OCI-LY1 (cell line): ENCODE measurements at regions not wholly inside any gene's neighbourhood (a gene's known extent, or its start where the extent isn't known, plus 50 kb on each side); places are given as distances from the start of the nearest gene placed in this dataset.

Experiments used
- H2AFZ ChIP-seq: fragments of 200-600 bp; sonication (generic), shearing (Covaris generic); 2 replicates; pipeline ENCODE4 v1.6.0; 2014; ENCODE audit warnings: antibody characterized with exemption, mild to moderate bottlenecking, low read length
- H3F3A ChIP-seq: fragments of 200-600 bp; sonication (generic), shearing (Covaris generic); 2 replicates; pipeline ENCODE4 v1.6.0; 2014; ENCODE audit warnings: mild to moderate bottlenecking, antibody characterized with exemption, low read length, moderate library complexity; ENCODE audit not compliant: insufficient read depth
- H3K27ac ChIP-seq: fragments of 200-600 bp; sonication (generic); 2 replicates; pipeline ENCODE4 v1.5.1; 2014; ENCODE audit warnings: low read length, mixed run types, mild to moderate bottlenecking, low read depth; ENCODE audit not compliant: poor library complexity, severe bottlenecking
- H3K27me3 ChIP-seq: fragments of 200-600 bp; sonication (generic); 2 replicates; pipeline ENCODE4 v1.6.0; 2014; ENCODE audit warnings: antibody characterized with exemption, mild to moderate bottlenecking, low read length, moderate library complexity; ENCODE audit not compliant: insufficient read depth
- H3K36me3 ChIP-seq: fragments of 200-600 bp; sonication (generic); 2 replicates; pipeline ENCODE4 v1.6.1; 2014; ENCODE audit warnings: mild to moderate bottlenecking, antibody characterized with exemption, low read length, moderate library complexity, mixed read lengths; ENCODE audit not compliant: insufficient read depth
- H3K4me1 ChIP-seq: fragments of 200-600 bp; sonication (generic); 2 replicates; pipeline ENCODE4 v1.5.1; 2014; ENCODE audit warnings: mild to moderate bottlenecking, low read length, moderate library complexity; ENCODE audit not compliant: insufficient read depth, severe bottlenecking
- H3K4me2 ChIP-seq: fragments of 200-600 bp; sonication (generic), shearing (Covaris generic); 2 replicates; pipeline ENCODE4 v1.6.1; 2014; ENCODE audit warnings: low read length
- H3K4me3 ChIP-seq: fragments of 200-600 bp; sonication (generic); 2 replicates; pipeline ENCODE4 v1.5.1; 2014; ENCODE audit warnings: low read length, low read depth, mild to moderate bottlenecking, mixed read lengths; ENCODE audit not compliant: poor library complexity, severe bottlenecking
- H3K79me2 ChIP-seq: fragments of 200-600 bp; shearing (Covaris generic); 2 replicates; pipeline ENCODE4 v1.6.1; 2016; ENCODE audit warnings: mixed run types, low read length, mixed read lengths; ENCODE audit not compliant: insufficient read depth
- H3K9ac ChIP-seq: fragments of 200-600 bp; sonication (generic), shearing (Covaris generic); 2 replicates; pipeline ENCODE4 v1.6.1; 2014; ENCODE audit warnings: mild to moderate bottlenecking, low read length, mixed read lengths
- H3K9me2 ChIP-seq: fragments of 200-600 bp; sonication (generic), shearing (Covaris generic); 2 replicates; pipeline ENCODE4 v1.6.1; 2014; ENCODE audit warnings: low read depth, mild to moderate bottlenecking, low read length, mixed read lengths
- H3K9me3 ChIP-seq: fragments of 200-600 bp; shearing (Covaris generic); 2 replicates; pipeline ENCODE4 v1.6.1; 2014; ENCODE audit warnings: low read length, mixed read lengths
- H4K20me1 ChIP-seq: fragments of 200-600 bp; sonication (generic), shearing (Covaris generic); 2 replicates; pipeline ENCODE4 v1.6.0; 2016; ENCODE audit warnings: mild to moderate bottlenecking, low read length; ENCODE audit not compliant: insufficient read depth
- EZH2 ChIP-seq: fragments of 200-600 bp; sonication (generic), shearing (Covaris generic); IDR thresholded peaks from 2 replicates; pipeline ENCODE4 v1.8.0; 2017; ENCODE audit warnings: borderline replicate concordance, mixed run types, mild to moderate bottlenecking, antibody characterized with exemption, low read length, moderate library complexity, mixed read lengths
- TF ChIP-seq, protein P1 (sequence below): fragments of 200-600 bp; sonication (generic), shearing (Covaris generic); IDR thresholded peaks from 2 replicates; pipeline ENCODE4 v1.5.1; 2017; ENCODE audit warnings: mild to moderate bottlenecking, antibody characterized with exemption, low read length, moderate library complexity, mixed read lengths

DNA sequence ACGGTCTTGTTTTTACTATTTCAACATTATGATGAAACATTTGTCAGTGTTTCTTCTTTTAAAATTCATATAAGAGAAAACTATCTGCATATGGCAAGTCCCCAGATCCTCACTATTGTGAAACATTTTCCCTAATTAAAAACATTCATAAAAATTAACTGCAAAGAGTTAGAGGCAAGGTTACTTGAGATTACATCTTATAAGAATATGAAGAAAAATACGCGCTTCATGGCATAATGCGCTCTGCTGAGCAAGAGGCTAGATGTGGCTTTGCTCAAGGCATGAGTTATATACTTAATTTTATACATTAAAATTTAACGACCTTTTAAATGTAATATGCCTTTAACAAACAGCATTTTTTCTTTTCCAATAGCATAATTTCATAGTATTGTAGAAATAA lies 166.4 kb upstream of the RPRM start:
- Histone ChIP-seq H4K20me1 (no peaks in the 10 kb centered on the region), H3K9me3 (no peaks in the 10 kb centered on the region), H2AFZ (no peak overlapping the region), H3K9me2 (no peaks in the 10 kb centered on the region), H3K9ac (no peak overlapping the region), H3K27me3 (no peaks in the 10 kb centered on the region), H3K27ac (no peak overlapping the region), H3K4me3 (no peak overlapping the region), H3F3A (no peaks in the 10 kb centered on the region), H3K79me2 (no peaks in the 10 kb centered on the region), H3K36me3 (no peaks in the 10 kb centered on the region), H3K4me1 (no peaks in the 10 kb centered on the region), H3K4me2 (no peak overlapping the region)
- no peak for TF ChIP-seq EZH2
- TF ChIP-seq, protein P1, sequence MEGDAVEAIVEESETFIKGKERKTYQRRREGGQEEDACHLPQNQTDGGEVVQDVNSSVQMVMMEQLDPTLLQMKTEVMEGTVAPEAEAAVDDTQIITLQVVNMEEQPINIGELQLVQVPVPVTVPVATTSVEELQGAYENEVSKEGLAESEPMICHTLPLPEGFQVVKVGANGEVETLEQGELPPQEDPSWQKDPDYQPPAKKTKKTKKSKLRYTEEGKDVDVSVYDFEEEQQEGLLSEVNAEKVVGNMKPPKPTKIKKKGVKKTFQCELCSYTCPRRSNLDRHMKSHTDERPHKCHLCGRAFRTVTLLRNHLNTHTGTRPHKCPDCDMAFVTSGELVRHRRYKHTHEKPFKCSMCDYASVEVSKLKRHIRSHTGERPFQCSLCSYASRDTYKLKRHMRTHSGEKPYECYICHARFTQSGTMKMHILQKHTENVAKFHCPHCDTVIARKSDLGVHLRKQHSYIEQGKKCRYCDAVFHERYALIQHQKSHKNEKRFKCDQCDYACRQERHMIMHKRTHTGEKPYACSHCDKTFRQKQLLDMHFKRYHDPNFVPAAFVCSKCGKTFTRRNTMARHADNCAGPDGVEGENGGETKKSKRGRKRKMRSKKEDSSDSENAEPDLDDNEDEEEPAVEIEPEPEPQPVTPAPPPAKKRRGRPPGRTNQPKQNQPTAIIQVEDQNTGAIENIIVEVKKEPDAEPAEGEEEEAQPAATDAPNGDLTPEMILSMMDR = no peak

DNA sequence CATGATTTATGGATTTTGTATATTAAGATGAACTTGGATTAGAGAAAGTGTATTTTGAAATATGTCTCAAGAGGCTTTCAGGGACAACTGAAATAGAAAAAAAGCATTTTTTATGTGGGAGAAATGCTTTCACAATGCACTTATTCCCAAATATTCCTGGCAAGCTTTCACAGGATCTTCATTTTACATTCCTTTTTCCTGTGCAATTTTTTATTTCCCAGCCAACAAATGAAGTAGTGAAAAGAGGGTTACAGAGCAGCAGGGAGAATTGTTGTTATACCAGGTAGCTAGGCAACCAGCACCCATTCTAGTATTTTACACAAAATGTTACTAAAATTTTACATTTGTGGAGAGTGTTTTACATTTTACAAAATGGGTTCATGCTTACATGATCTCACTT lies 167.0 kb upstream of the RPRM start:
- TF ChIP-seq, protein P1 = no peak
- TF ChIP-seq EZH2 = no peak
- Histone ChIP-seq H3K9ac (no peak overlapping the region), H3K36me3 (no peaks in the 10 kb centered on the region), H3F3A (no peaks in the 10 kb centered on the region), H3K9me2 (no peaks in the 10 kb centered on the region), H3K4me3 (no peak overlapping the region), H3K4me2 (no peak overlapping the region), H3K4me1 (no peaks in the 10 kb centered on the region), H4K20me1 (no peaks in the 10 kb centered on the region), H3K27me3 (no peaks in the 10 kb centered on the region), H3K27ac (no peak overlapping the region), H3K79me2 (no peaks in the 10 kb centered on the region), H2AFZ (no peak overlapping the region), H3K9me3 (no peaks in the 10 kb centered on the region)

DNA sequence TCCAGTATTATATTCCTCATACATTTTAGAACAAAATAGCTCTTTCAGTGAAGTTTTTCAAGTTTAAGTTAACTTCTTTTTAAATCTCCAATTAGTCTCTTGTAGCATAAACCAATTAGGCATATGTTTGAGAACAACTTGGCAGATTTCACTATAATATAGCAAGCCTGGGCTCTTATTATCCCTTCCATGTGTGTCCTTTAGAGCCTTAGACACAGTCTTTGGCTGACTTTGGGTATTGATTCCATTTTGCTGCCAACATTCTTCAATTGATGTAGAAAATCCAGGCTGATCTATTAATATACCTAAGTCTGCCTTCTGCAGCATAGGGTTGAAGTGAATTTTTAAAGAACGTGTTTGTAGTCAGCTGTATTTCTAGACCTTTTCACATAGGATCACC lies 179.1 kb upstream of the RPRM start:
- Histone ChIP-seq H3K27me3 (no peaks in the 10 kb centered on the region), H3K9me3 (no peaks in the 10 kb centered on the region), H3K79me2 (no peaks in the 10 kb centered on the region), H3F3A (no peaks in the 10 kb centered on the region), H4K20me1 (no peaks in the 10 kb centered on the region), H3K4me1 (no peaks in the 10 kb centered on the region), H3K9ac (no peak overlapping the region), H3K4me2 (no peak overlapping the region), H2AFZ (no peak overlapping the region), H3K36me3 (no peaks in the 10 kb centered on the region), H3K4me3 (no peak overlapping the region), H3K9me2 (no peaks in the 10 kb centered on the region), H3K27ac (no peak overlapping the region)
- no peak for TF ChIP-seq EZH2
- TF ChIP-seq, protein P1 = no peak
